Tongue (tissue), 1 donor: ENCODE measurements at regions not wholly inside any gene's neighbourhood (a gene's known extent, or its start where the extent isn't known, plus 50 kb on each side); places are given as distances from the start of the nearest gene placed in this dataset.
"Not testable (repeated sequence)": the region's sequence is repeated elsewhere in the genome, so short reads cannot be mapped to it uniquely, and the experiment has no call there.

Experiments used
- DNase-seq: peaks from one replicate; pipeline ENCODE4 v3.0.0-alpha.2; 2015

GRCh38 chr9:34907044-34907443, 51.0 kb upstream of the PHF24 start:
- no peak for DNase-seq

- DNase-seq, result peak; percentile 88
Measured at GRCh38 chr9:34899535-34900158, 58.4 kb upstream of the PHF24 start.

DNA sequence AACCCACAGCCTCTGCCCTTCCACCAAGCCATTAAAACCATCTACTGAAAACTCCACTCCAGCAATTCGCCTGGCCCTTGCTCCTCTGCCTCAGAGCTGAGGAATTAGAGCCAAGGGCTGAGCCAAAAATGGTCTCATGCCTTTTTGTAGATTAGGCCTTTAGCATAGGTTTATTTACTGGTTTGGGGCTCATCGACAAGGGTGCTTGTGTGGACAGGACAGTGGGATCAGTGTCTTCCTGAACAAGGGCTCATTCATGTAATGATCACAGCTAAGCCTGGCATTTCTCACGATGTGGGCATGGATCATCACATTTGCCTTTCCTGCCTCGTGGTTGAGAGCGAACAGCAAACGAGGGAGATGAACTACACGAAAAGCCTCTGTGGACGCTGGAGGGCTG, 59.2 kb upstream of the PHF24 start:
- DNase-seq, result no peak

GRCh38 chr9:34896112-34896511, 62.0 kb upstream of the PHF24 start:
- DNase-seq, result no peak

DNA sequence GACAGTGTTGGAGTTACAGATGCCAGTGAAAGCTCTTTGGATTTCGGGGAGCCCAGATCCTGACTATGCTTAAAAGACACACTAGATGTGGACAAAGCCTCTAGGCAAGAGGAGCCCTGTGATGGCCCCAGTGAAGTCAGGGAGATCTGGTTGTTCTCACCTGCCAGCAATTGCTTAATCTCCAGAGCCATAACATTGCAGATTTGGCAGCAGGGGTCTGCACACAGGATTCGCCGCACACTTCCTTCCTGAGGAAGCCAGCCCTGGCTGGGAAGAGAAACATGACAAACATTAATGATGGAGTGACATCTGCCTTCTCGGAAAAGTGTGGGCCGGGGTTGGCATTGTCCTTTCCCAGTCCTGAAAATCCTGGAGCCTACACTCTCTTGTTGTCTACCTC, 65.2 kb upstream of the PHF24 start:
- DNase-seq, result peak; percentile 4

DNA sequence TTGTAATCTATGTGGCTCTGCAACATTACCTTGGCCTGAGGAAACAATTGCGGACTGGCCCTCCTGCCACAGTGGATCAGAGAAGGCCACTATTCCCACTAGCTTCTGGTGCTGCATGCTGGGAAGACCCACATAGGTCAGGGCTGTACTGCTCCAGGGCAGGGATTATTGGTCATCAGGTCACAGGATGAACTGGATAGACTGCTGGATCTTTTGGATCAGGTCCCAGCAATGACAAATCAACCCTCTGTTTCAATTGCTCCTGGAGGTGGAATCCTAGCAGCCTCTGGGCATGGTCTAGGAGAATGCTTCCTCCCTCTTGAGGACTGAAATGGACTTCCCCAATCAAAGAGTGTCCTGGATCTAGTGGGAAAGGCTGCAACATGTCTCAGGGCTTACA, 66.7 kb upstream of the PHF24 start:
- no peak for DNase-seq

- DNase-seq, result no peak
Measured at GRCh38 chr9:34887841-34888240, 70.2 kb upstream of the PHF24 start.

DNA sequence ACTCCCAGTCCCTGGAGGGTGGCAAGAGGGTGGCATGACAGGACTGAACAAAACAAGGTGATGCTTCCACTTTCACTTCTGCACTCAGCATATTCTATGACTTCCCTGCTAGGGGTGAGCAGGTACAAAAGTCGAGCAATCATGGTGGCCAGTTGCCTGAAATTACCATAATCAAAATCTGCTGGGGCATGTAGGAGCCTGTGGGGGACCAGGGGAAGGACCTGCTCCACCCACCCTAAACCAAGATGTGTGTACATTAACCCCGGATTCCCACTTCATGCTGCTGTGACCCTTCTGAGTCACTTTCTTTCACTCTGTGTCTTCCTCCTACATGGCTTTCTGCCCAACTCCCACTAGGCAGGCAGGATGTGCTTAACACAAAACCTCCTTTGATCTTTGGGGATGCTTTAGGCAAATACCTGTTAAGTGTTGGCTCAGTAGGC, 73.3 kb upstream of the PHF24 start:
- no peak for DNase-seq

DNA sequence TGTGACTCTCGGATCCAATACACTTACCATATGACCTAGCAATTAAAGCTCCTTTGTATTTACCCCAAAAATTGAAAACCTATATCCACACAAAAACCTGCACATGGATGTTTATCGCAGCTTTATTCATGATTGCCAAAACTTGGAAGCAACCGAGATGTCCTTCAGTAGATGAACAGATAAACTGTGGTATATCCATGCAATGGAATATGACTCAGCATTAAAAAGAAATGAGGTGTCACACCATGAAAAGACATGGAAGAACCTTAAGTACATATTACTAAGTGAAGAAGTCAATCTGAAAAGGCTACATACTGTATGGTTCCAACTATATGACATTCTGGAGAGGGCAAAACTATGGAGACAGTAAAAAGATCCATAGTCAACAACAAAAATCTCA, 82.0 kb upstream of the PHF24 start:
- no peak for DNase-seq

DNA sequence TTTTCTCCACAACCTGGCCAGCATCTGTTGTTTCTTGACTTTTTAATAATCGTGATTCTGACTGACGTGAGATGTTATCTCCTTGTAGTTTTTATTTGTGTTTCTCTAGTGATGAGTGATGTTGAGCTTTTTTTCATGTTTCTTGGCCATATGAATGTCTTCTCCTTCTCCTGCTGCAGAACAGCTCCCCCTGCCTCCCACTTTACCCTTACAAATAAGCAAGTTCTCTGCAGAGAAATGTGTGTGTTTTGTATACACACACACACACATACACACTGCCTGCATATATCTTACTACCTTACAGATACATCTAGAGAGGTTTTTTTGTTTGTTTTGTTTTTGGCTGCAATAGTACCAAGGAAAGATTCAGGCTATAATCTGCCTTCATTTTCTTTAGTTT, 88.7 kb upstream of the PHF24 start:
- no peak for DNase-seq

DNA sequence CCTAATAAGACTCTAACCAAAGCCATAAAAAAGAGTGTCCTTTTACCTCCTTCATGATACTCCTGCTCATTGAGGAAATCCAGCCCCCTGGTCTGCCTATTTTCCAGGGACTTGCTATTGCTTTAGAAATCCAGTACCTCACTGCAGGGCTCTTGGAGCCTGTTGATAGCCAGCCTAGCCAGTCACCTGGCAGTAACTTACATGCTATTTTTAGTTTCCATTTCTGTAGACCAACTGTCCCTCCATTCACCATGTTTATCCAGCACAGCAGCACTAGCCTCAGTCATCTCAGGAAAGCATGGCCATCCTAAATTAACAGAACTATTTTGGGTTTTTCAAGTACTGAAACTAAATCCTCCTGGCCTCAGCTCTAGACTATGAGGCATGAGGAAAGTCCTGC, 91.5 kb upstream of the PHF24 start:
- DNase-seq, result peak; percentile 4

GRCh38 chr9:34863426-34863825, 94.7 kb upstream of the PHF24 start:
- no peak for DNase-seq

DNA sequence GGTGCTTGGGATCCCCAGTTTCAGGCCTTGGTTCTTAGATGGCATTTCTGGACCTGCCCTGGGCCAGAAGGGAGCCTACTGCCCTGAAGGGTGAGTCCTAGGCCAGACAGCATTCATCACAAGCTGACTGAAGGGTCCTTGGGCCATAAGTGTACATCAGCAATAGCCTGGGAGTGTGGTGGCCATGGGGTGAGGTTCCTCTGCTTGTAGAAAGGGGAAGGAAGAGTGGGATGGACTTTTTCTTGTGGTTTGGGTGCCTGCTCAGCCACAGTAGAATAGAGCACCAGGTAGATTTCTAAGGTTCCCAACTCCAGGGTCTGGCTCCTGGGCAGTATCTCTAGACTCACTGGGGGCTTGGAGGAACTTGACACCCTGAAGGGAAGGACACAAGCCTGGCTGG, 95.2 kb upstream of the PHF24 start:
- DNase-seq, result no peak

DNA sequence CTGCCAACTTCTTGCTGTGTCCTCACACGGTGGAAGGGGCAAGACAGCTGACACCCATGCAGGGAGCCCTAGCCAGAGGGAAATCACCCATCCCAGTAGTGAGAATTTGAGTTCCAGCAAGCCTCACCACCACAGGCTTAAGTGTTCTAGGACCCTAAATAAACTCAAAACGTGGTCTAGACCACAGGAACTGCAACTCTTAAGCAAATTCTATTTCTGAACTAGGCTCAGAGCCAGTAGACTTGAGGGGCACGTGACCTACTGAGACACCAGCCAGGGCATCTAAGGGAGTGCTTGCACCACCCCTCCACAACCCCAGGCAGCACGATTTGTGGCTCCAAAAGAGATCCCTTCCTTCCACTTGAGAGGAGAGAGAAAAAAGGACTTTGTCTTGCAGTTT, 96.0 kb upstream of the PHF24 start:
- no peak for DNase-seq

DNA sequence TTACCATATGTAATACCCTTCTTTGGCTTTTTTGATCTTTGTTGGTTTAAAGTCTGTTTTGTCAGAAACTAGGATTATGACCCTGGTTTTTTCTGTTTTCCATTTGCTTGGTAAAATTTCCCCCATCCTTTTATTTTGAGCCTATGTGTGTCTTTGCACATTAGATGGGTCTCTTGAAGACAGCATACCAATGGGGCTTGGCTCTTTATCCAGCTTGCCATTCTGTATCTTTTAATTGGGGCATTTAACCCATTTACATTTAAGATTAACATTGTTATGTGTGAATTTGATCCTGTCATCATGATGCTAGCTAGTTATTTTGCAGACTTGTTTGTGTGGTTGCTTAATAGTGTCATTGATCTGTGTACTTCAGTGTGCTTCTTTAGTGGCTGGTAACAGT, 103.1 kb upstream of the PHF24 start:
- not testable (repeated sequence) for DNase-seq

DNA sequence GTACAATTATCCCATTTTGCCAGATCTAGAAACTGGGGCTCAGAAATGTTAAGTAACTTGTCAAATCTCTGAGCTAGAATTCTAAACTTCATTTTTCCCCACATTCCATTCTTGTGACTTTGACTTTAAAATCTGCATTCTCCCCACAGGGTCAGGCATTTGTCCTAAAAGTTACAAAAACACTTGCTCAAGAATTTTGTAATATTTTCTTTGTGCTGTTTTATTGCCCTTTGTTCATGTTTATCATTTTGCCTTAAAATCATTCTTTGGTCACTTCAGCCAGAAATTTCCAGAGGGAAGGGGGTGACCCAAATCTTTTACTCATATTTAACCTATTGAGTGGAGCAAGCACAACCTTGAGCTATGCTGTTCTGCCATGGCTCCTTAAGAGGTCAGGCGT, 120.1 kb upstream of the CCL21 start:
- no peak for DNase-seq

DNA sequence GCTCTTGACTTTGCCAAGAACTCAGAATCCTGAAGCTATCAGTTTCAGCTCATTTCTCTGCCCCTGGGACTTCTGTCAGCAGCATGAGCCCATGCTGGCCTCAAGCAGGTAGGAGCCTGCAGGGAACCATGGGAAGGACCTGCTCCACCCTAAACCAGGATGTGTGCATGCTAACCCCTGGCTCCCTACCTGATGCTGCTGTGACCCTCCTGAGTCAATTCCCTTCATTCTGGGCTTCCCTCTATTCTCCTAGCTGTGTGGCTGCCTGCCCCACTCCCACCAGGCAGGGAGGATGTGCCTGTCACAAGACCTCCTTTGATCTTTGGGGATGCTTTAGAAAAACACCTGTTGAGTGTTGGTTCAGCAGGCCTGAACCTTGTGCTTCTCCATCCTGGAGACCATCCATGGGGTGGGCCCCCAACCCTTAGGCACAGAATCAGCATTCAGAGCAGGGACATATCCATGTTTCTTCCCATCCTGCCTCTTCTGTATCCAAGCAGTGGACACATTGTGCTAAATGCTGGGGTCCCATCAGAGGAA, 117.1 kb upstream of the CCL21 start:
- DNase-seq, result no peak

DNA sequence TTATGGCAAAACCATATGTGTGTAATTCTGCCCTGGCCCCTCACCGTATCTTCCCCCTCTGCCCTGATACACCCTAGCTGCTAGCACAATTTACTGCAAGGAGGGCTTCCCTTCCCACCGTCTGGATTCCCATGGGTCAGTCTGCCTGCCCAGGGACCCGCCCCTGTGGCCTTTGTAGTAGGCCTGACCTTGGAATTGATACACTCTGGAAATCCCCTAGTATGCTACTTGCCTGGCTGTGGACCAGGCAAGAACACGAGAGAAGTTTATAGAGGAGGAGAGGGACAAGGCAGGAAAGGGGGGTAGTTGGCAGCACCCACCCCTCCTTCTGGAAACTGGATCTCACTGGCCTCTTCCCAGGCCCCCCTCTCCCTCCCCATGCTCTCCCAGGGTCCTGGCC, 115.8 kb upstream of the CCL21 start:
- DNase-seq, result no peak

GRCh38 chr9:34823778-34824177, 113.8 kb upstream of the CCL21 start:
- DNase-seq, result no peak

DNA sequence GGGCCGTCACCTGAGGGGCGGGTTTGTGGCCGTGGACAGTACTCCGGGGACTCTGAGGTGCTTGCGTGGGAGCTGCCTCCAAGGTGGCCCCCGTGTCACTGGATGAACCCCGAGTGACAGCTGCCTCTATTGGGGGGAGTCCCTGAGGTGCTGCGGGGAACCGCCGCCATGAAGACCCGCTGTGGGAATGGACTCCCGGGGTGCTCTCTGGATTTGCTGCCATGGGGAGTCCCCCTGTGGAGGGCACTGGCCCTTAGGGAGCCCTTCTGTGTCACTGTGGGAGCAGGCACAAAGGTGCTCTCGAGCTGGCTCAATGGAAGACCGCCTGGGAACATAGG, 100.2 kb upstream of the CCL21 start:
- no peak for DNase-seq

DNA sequence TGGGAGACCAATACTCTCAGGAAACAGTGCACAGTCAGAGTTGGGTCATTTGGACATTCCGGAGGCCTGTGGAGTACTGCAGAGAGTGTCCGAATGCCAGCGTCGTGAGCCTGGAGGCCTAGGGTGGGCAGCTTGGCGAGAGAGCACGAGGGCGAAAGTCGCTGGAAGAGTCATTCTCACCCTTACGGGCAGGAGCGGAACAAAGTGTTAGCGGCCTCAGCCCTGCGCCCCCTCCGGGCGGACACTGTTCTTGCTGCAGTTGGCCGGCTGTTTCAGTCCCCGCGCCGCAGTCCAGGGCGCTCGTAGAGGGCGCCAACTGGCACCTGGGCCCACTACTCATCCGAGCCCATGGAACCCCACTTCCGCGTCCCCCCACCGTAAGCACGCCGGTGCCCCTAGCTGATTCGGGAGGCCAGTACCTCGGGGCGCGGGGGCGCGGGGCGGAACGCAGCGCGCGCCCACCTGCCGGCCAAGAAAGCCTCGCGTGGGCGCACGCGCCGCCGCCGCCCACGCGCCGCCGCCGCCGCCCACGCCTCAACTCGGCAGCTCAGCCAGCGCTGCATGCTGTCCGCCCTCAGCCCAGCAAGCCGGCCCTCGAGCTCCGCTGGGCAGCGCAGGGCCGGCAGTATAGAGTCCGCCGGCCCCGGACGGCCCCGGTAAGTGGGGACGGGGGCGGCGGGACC, 99.7 kb upstream of the CCL21 start:
- peak; percentile 21 for DNase-seq

GRCh38 chr9:34802916-34803315, 93.0 kb upstream of the CCL21 start:
- no peak for DNase-seq

DNA sequence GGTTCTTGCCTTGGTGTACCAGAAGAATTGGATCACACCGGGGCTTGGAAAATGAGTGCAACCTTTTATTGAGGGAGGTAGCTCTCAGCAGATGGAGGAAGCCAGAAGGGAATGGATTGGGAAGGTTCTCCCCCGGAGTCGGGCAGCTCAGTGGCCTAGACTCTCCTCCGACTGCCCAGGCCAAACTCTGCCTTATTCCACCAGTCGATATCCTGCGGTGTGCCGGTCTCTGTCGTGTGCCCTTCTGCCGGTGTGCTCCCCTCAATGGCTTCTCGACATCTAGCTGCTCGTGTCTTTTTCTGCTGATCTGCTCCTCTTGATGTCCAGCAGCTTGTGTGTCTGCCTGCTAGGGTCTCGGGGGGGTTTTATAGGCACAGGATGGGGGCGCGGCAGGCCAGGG, 87.4 kb upstream of the CCL21 start:
- DNase-seq, result no peak

GRCh38 chr9:34796924-34797323, 87.0 kb upstream of the CCL21 start:
- no peak for DNase-seq
